K562 (cell line): ENCODE measurements at regions not wholly inside any gene's neighbourhood (a gene's known extent, or its start where the extent isn't known, plus 50 kb on each side); places are given as distances from the start of the nearest gene placed in this dataset.

ENCODE experiments used
- ATAC-seq: fragments of 200-7000 bp; cut with Tn5 transposase; 3 replicates; pipeline ENCODE4 v1.9.1; 2020; ENCODE audit warnings: moderate library complexity
- BruUV-seq: library from RNA; stranded (reverse); fragments of 400-500 nt; replicated peaks from 2 replicates; lab custom pipeline; 2021; lab: Mats Ljungman, UMichigan
- CTCF ChIA-PET: fragments of 300-600 bp; formaldehyde crosslinking; extraction: SDS; loops from one replicate; lab custom pipeline; 2021; ENCODE audit warnings: low intra/inter-chr PET ratio; lab: Yijun Ruan, JAX
- POLR2A ChIA-PET: fragments of 300-600, 350-650 bp; sonication (Branson Sonifier 250); formaldehyde crosslinking; extraction: SDS; loops from one replicate; lab custom pipeline; 2021; ENCODE audit warnings: antibody characterized with exemption, inconsistent platforms; lab: Yijun Ruan, JAX
- DNase-seq, 4 experiments: peaks; one replicate each; pipeline versions ENCODE4 v3.0.0 to v3.0.0-alpha.2; 2011 to 2018; ENCODE audit warnings: low spot score in 3 of 4, mixed read lengths in 3 of 4; ENCODE audit errors: extremely low read depth in 1 of 4
- FAIRE-seq: peaks from 2 replicates; lab custom pipeline; 2011; peaks lifted over from hg19 to GRCh38; lab: Jason Lieb, UNC
- H2AFZ ChIP-seq: 2 replicates; pipeline ENCODE4 v1.6.0; 2011; ENCODE audit warnings: low read depth, low read length, control low read depth, inconsistent platforms
- H3K27ac ChIP-seq: fragments of 200-600 bp; 3 replicates; pipeline ENCODE4 v1.8.0; 2011; ENCODE audit warnings: low read depth, mild to moderate bottlenecking, control low read depth, inconsistent platforms, low read length, moderate library complexity, mixed read lengths; ENCODE audit errors: extremely low read depth
- H3K27me3 ChIP-seq, 2 experiments: fragments of 300-600 bp in 1 of 2; 2 replicates in 1 of 2; 3 replicates in 1 of 2; pipeline versions ENCODE4 v1.6.0 to v1.8.0; 2011; ENCODE audit warnings: inconsistent platforms in 2 of 2, low read length in 2 of 2, mild to moderate bottlenecking in 1 of 2, mixed read lengths in 1 of 2, moderate library complexity in 1 of 2; ENCODE audit not compliant: control insufficient read depth in 2 of 2, insufficient read depth in 2 of 2
- H3K36me3 ChIP-seq: fragments of 300-600 bp; 3 replicates; pipeline ENCODE4 v1.8.0; 2011; ENCODE audit warnings: mild to moderate bottlenecking, low read length, inconsistent platforms; ENCODE audit not compliant: control insufficient read depth, insufficient read depth
- H3K4me1 ChIP-seq, 2 experiments: fragments of 200-600 bp in 1 of 2; replicated peaks in 1 of 2; 2 replicates in 1 of 2; 3 replicates in 1 of 2; pipeline versions ENCODE4 v1.5.1 to v1.8.0; 2011; ENCODE audit warnings: inconsistent platforms in 2 of 2, low read length in 2 of 2, mild to moderate bottlenecking in 1 of 2, mixed read lengths in 1 of 2, moderate library complexity in 1 of 2; ENCODE audit not compliant: control insufficient read depth in 2 of 2, insufficient read depth in 2 of 2
- H3K4me2 ChIP-seq: 2 replicates; pipeline ENCODE4 v1.6.1; 2011; ENCODE audit warnings: low read length, control low read depth, inconsistent platforms, mixed read lengths; ENCODE audit not compliant: insufficient read depth
- H3K4me3 ChIP-seq: fragments of 200-600 bp; sonication (generic), shearing (Covaris generic); 2 replicates; pipeline ENCODE4 v1.5.1; 2016; ENCODE audit warnings: control low read depth, inconsistent platforms
- H3K79me2 ChIP-seq: fragments of 200-600 bp; 3 replicates; pipeline ENCODE4 v1.8.0; 2011; ENCODE audit warnings: low read length, inconsistent platforms; ENCODE audit not compliant: control insufficient read depth, insufficient read depth
- H3K9ac ChIP-seq, 2 experiments: 2 replicates each; pipeline versions ENCODE4 v1.6.0 to v1.6.1; 2011; ENCODE audit warnings: low read depth in 2 of 2, low read length in 2 of 2, control low read depth in 1 of 2, inconsistent platforms in 1 of 2, mild to moderate bottlenecking in 1 of 2, mixed read lengths in 1 of 2; ENCODE audit not compliant: insufficient read depth in 1 of 2
- H3K9me1 ChIP-seq: one replicate; pipeline ENCODE4 v1.6.0; 2011; ENCODE audit warnings: inconsistent platforms, mild to moderate bottlenecking, low read length, moderate library complexity; ENCODE audit not compliant: control insufficient read depth, insufficient read depth
- H3K9me3 ChIP-seq: replicated peaks from 2 replicates; pipeline ENCODE4 v1.5.1; 2011; ENCODE audit warnings: low read depth, low read length, inconsistent platforms; ENCODE audit not compliant: control insufficient read depth, insufficient read depth
- H4K20me1 ChIP-seq: replicated peaks from 2 replicates; pipeline ENCODE4 v1.6.1; 2011; ENCODE audit warnings: low read length, inconsistent platforms, mixed read lengths; ENCODE audit not compliant: control insufficient read depth, insufficient read depth
- BDP1 ChIP-seq: IDR thresholded peaks from 3 replicates; pipeline ENCODE4 v1.6.1; 2011; ENCODE audit not compliant: insufficient read length, insufficient read depth
- BRF1 ChIP-seq: IDR thresholded peaks from 3 replicates; pipeline ENCODE4 v1.6.1; 2011; ENCODE audit warnings: borderline replicate concordance, mild to moderate bottlenecking; ENCODE audit not compliant: insufficient read length; ENCODE audit errors: extremely low read depth
- C11orf30 ChIP-seq: fragments of 450-650 bp; IDR thresholded peaks from 2 replicates; pipeline ENCODE4 v1.6.1; 2016; ENCODE audit warnings: low read depth, mild to moderate bottlenecking
- CBFA2T3 ChIP-seq: fragments of 450-650 bp; IDR thresholded peaks from 2 replicates; pipeline ENCODE4 v1.6.1; 2017
- FIP1L1 ChIP-seq: fragments of 200-400 bp; formaldehyde crosslinking; IDR thresholded peaks from 2 replicates; pipeline ENCODE4 v1.6.1; 2018; ENCODE audit warnings: mild to moderate bottlenecking, low read depth, low read length; ENCODE audit not compliant: poor library complexity, severe bottlenecking
- MCM7 ChIP-seq, 2 experiments: fragments of 450-650 bp; IDR thresholded peaks; 2 replicates each; pipeline ENCODE4 v1.6.1; 2016 to 2018
- MYNN ChIP-seq, 2 experiments: sonication (generic); formaldehyde crosslinking in 1 of 2; IDR thresholded peaks; 2 replicates each; pipeline versions ENCODE4 v1.5.0 to v1.6.1; 2016 to 2020; ENCODE audit warnings: antibody characterized with exemption in 1 of 2, missing genetic modification reagents in 1 of 2
- NR4A1 ChIP-seq, 2 experiments: fragments of 250-450 bp in 1 of 2; fragments of 450-650 bp in 1 of 2; sonication (Bioruptor Pico) in 1 of 2; IDR thresholded peaks; 2 replicates each; pipeline versions ENCODE4 v1.4.0 to v1.6.1; 2016 to 2020; ENCODE audit warnings: mild to moderate bottlenecking in 2 of 2, missing compliant biosample characterization in 1 of 2, missing genetic modification characterization in 1 of 2, moderate library complexity in 1 of 2
- PHF8 ChIP-seq: fragments of 200-600 bp; sonication (generic); IDR thresholded peaks from 2 replicates; pipeline ENCODE4 v1.6.1; 2012; ENCODE audit warnings: mixed run types, mild to moderate bottlenecking, inconsistent platforms, low read length, moderate library complexity, borderline replicate concordance
- SLC30A9 ChIP-seq: fragments of 250-450 bp; sonication (Bioruptor Pico); IDR thresholded peaks from 2 replicates; pipeline ENCODE4 v1.8.0; 2022; ENCODE audit warnings: mild to moderate bottlenecking, moderate library complexity
- ZBTB8A ChIP-seq: fragments of 450-650 bp; IDR thresholded peaks from 2 replicates; pipeline ENCODE4 v1.6.1; 2018; ENCODE audit warnings: mild to moderate bottlenecking, moderate library complexity; ENCODE audit not compliant: partially characterized antibody
- ZFX ChIP-seq: sonication (generic); formaldehyde crosslinking; IDR thresholded peaks from 2 replicates; pipeline ENCODE4 v1.8.0; 2022; ENCODE audit warnings: mild to moderate bottlenecking, missing genetic modification reagents, moderate library complexity
- ZNF174 ChIP-seq: fragments of 250-450 bp; sonication (Bioruptor Pico); IDR thresholded peaks from 2 replicates; pipeline ENCODE4 v1.4.0; 2020; ENCODE audit warnings: mild to moderate bottlenecking
- ZNF24 ChIP-seq: fragments of 450-650 bp; IDR thresholded peaks from 2 replicates; pipeline ENCODE4 v1.6.1; 2016
- ZNF274 ChIP-seq: IDR thresholded peaks from 2 replicates; pipeline ENCODE4 v1.6.1; 2011; ENCODE audit warnings: low read depth, mild to moderate bottlenecking, low read length, moderate library complexity, borderline replicate concordance
- ZNF561 ChIP-seq: fragments of 450-650 bp; formaldehyde crosslinking; conservative IDR thresholded peaks from 2 replicates; pipeline ENCODE4 v1.4.0; 2020; ENCODE audit warnings: mild to moderate bottlenecking, moderate library complexity
- WGBS: fragments of 100-300 bp; shearing (Covaris generic); methylation state at CpG from one replicate; pipeline ENCODE4 v1.1.6; 2016; ENCODE audit warnings: low coverage, mixed read lengths; ENCODE audit not compliant: insufficient coverage; ENCODE audit errors: missing lambda C conversion rate; 5-methylcytosine and 5-hydroxymethylcytosine counted together
- in situ Hi-C: fragments of 300-500 bp; cut with MboI; formaldehyde crosslinking; loops from 4 replicates; pipeline ENCODE4 v1.15.0; 2018; ENCODE audit warnings: inconsistent platforms, mixed read lengths
- intact Hi-C: fragments of 100-400 bp; cut with micrococcal nuclease; formaldehyde crosslinking; loops from 2 replicates; pipeline ENCODE4 v1.14.2; 2022
- TF ChIP-seq, protein P1 (sequence below): fragments of 450-650 bp; IDR thresholded peaks from 2 replicates; pipeline ENCODE4 v1.6.1; 2018; ENCODE audit warnings: mild to moderate bottlenecking, low read depth; ENCODE audit not compliant: partially characterized antibody
- TF ChIP-seq, protein P2 (sequence below), 2 experiments: fragments of 250-450 bp in 1 of 2; fragments of 450-650 bp in 1 of 2; sonication (Bioruptor Pico) in 1 of 2; IDR thresholded peaks; 2 replicates each; pipeline versions ENCODE4 v1.6.1 to v1.8.0; 2016 to 2021; ENCODE audit warnings: mild to moderate bottlenecking in 2 of 2, moderate library complexity in 2 of 2, missing compliant biosample characterization in 1 of 2, missing genetic modification characterization in 1 of 2
- TF ChIP-seq, protein P3 (sequence below): fragments of 450-650 bp; formaldehyde crosslinking; IDR thresholded peaks from 2 replicates; pipeline ENCODE4 v1.4.0; 2020; ENCODE audit warnings: mild to moderate bottlenecking, moderate library complexity
- TF ChIP-seq, protein P4 (sequence below): fragments of 250-450 bp; sonication (Bioruptor Pico); IDR thresholded peaks from 2 replicates; pipeline ENCODE4 v1.5.0; 2020; ENCODE audit warnings: mild to moderate bottlenecking

DNA sequence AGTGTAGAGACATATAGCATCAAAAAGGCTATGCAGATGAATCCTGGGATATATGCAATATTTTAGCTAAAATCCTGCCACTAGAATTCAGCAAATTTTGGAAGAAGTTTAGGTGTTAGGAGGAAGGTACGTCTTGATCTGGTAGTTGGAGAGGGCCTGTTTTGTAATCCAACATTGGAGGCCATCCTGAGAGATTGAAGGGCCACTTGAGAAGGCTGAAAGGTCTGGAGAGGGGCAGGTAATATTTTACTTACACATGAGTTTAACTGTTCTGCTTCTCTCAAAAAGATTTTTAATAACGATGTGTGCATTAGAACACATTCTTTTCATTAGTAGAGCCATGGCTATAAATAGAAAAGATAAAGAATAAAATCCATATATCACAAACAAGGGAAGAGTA is 422.1 kb downstream of the RAB38 start:
- POLR2A ChIA-PET, result no interaction called here
- DNase-seq (no peak), FAIRE-seq (no peak), ATAC-seq (no peak)
- no peaks in the 10 kb centered on the region for H3K4me1 ChIP-seq
- TF ChIP-seq ZBTB8A, result no peak
- TF ChIP-seq, protein P1, sequence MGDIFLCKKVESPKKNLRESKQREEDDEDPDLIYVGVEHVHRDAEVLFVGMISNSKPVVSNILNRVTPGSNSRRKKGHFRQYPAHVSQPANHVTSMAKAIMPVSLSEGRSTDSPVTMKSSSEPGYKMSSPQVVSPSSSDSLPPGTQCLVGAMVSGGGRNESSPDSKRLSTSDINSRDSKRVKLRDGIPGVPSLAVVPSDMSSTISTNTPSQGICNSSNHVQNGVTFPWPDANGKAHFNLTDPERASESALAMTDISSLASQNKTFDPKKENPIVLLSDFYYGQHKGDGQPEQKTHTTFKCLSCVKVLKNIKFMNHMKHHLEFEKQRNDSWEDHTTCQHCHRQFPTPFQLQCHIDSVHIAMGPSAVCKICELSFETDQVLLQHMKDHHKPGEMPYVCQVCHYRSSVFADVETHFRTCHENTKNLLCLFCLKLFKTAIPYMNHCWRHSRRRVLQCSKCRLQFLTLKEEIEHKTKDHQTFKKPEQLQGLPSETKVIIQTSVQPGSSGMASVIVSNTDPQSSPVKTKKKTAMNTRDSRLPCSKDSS, result no peak
- no peak for TF ChIP-seq MYNN (IDR thresholded peaks at IDR 0.05)
- TF ChIP-seq MYNN (CRISPR knock-in tag; IDR thresholded peaks at IDR 0.05), result no peak
- TF ChIP-seq PHF8, result no peak
- TF ChIP-seq SLC30A9 (CRISPR knock-in tag), result no peak
- no peak for TF ChIP-seq ZNF561 (CRISPR knock-in tag)
- TF ChIP-seq ZNF24, result no peak
- TF ChIP-seq ZNF174 (CRISPR knock-in tag), result no peak
- TF ChIP-seq CBFA2T3, result no peak
- TF ChIP-seq, protein P2, sequence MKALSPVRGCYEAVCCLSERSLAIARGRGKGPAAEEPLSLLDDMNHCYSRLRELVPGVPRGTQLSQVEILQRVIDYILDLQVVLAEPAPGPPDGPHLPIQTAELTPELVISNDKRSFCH (CRISPR knock-in tag; IDR thresholded peaks at IDR 0.05), result no peak
- TF ChIP-seq, protein P2 (tag; IDR thresholded peaks at IDR 0.05), result no peak
- no peak for TF ChIP-seq FIP1L1
- TF ChIP-seq MCM7 (IDR thresholded peaks at IDR 0.05), result no peak
- TF ChIP-seq, protein P3, sequence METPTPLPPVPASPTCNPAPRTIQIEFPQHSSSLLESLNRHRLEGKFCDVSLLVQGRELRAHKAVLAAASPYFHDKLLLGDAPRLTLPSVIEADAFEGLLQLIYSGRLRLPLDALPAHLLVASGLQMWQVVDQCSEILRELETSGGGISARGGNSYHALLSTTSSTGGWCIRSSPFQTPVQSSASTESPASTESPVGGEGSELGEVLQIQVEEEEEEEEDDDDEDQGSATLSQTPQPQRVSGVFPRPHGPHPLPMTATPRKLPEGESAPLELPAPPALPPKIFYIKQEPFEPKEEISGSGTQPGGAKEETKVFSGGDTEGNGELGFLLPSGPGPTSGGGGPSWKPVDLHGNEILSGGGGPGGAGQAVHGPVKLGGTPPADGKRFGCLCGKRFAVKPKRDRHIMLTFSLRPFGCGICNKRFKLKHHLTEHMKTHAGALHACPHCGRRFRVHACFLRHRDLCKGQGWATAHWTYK (CRISPR knock-in tag), result no peak
- TF ChIP-seq, protein P4, sequence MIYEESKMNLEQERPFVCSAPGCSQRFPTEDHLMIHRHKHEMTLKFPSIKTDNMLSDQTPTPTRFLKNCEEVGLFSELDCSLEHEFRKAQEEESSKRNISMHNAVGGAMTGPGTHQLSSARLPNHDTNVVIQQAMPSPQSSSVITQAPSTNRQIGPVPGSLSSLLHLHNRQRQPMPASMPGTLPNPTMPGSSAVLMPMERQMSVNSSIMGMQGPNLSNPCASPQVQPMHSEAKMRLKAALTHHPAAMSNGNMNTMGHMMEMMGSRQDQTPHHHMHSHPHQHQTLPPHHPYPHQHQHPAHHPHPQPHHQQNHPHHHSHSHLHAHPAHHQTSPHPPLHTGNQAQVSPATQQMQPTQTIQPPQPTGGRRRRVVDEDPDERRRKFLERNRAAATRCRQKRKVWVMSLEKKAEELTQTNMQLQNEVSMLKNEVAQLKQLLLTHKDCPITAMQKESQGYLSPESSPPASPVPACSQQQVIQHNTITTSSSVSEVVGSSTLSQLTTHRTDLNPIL (CRISPR knock-in tag), result no peak
- no peak for TF ChIP-seq ZNF274
- no peak for TF ChIP-seq ZFX
- TF ChIP-seq NR4A1 (CRISPR knock-in tag; IDR thresholded peaks at IDR 0.05), result no peak
- no peak for TF ChIP-seq NR4A1 (tag; IDR thresholded peaks at IDR 0.05)
- no peak for TF ChIP-seq BDP1
- no peak for TF ChIP-seq BRF1
- TF ChIP-seq C11orf30, result no peak
- BruUV-seq, result no TSS peak
- H3K9me1 ChIP-seq, result no peaks in the 10 kb centered on the region
- H3K79me2 ChIP-seq, result no peaks in the 10 kb centered on the region
- H3K9ac ChIP-seq, result no peak overlapping the region
- H3K9me3 ChIP-seq, result no peaks in the 10 kb centered on the region
- H2AFZ ChIP-seq, result no peak overlapping the region
- WGBS, result 0% methylated on average over 2 of the region's 2 CpGs
- H3K4me2 ChIP-seq, result no peak overlapping the region
- intact Hi-C loops (no loop called here), in situ Hi-C loops (no loop called here)
- CTCF ChIA-PET, result no interaction called here
- H4K20me1 ChIP-seq, result no peaks in the 10 kb centered on the region
- H3K27me3 ChIP-seq, result no peaks in the 10 kb centered on the region
- no peak overlapping the region for H3K4me3 ChIP-seq
- H3K27ac ChIP-seq, result no peak overlapping the region
- no peaks in the 10 kb centered on the region for H3K36me3 ChIP-seq
